ENCODE measurements at regions not wholly inside any gene's neighbourhood (a gene's known extent, or its start where the extent isn't known, plus 50 kb on each side); places are given as distances from the start of the nearest gene placed in this dataset.

- TF ChIP-seq CTCF (IDR thresholded peaks at IDR 0.05) (no peak), POLR2A (IDR thresholded peaks at IDR 0.05) (no peak)
These were observed 74.1 kb upstream of the MAP4 start for GRCh38 chr3:48090166-48090939.

Measured in right lobe of liver (tissue), 4 donors.